HL-60/S4 (cell line): ENCODE measurements at regions not wholly inside any gene's neighbourhood (a gene's known extent, or its start where the extent isn't known, plus 50 kb on each side); places are given as distances from the start of the nearest gene placed in this dataset.

Experiments
- in situ Hi-C: fragments of 300-500 bp; cut with MboI; formaldehyde crosslinking; loops from 2 replicates; pipeline ENCODE4 v1.14.3; 2022; ENCODE audit warnings: low sequenced_read_pairs

- in situ Hi-C loops = no loop called here
These were observed 113.6 kb upstream of the NFE2L3 start for GRCh38 chr7:26038201-26038990.

- in situ Hi-C loops = no loop called here
These were observed 111.9 kb upstream of the NFE2L3 start for GRCh38 chr7:26040085-26040484.

GRCh38 chr7:26042237-26042636 lies 109.8 kb upstream of the NFE2L3 start:
- in situ Hi-C loops = no loop called here

GRCh38 chr7:26043801-26044200 lies 108.2 kb upstream of the NFE2L3 start:
- in situ Hi-C loops = no loop called here

GRCh38 chr7:26044320-26044719 lies 107.7 kb upstream of the NFE2L3 start:
- in situ Hi-C loops = no loop called here

- in situ Hi-C loops = no loop called here
These were observed 105.8 kb upstream of the NFE2L3 start for GRCh38 chr7:26046150-26046549.

- in situ Hi-C loops = no loop called here
These were observed 105.1 kb upstream of the NFE2L3 start for GRCh38 chr7:26046878-26047277.

- in situ Hi-C loops = no loop called here
These were observed 103.3 kb upstream of the NFE2L3 start for GRCh38 chr7:26048663-26049062.

- in situ Hi-C loops = no loop called here
These were observed 102.9 kb upstream of the NFE2L3 start for GRCh38 chr7:26049081-26049480.

- in situ Hi-C loops = loop anchor here (25.0 kb wide), 1 partner anchor 611 kb away; no protein-coding TSS in a partner anchor
These were observed 101.0 kb upstream of the NFE2L3 start for GRCh38 chr7:26051021-26051420.

GRCh38 chr7:26052706-26053105 lies 99.3 kb upstream of the NFE2L3 start:
- in situ Hi-C loops = loop anchor here (25.0 kb wide), 1 partner anchor 610 kb away; no protein-coding TSS in a partner anchor

- in situ Hi-C loops = loop anchor here (25.0 kb wide), 1 partner anchor 608 kb away; no protein-coding TSS in a partner anchor
These were observed 97.6 kb upstream of the NFE2L3 start for GRCh38 chr7:26054386-26054785.

- in situ Hi-C loops = loop anchor here (25.0 kb wide), 1 partner anchor 607 kb away; no protein-coding TSS in a partner anchor
These were observed 96.8 kb upstream of the NFE2L3 start for GRCh38 chr7:26055241-26055640.

GRCh38 chr7:26060733-26061677 lies 91.0 kb upstream of the NFE2L3 start:
- in situ Hi-C loops = loop anchor here (25.0 kb wide), 1 partner anchor 601 kb away; no protein-coding TSS in a partner anchor

GRCh38 chr7:26061678-26062603 lies 90.1 kb upstream of the NFE2L3 start:
- in situ Hi-C loops = loop anchor here (25.0 kb wide), 1 partner anchor 600 kb away; no protein-coding TSS in a partner anchor

- in situ Hi-C loops = loop anchor here (25.0 kb wide), 1 partner anchor 597 kb away; no protein-coding TSS in a partner anchor
These were observed 86.3 kb upstream of the NFE2L3 start for GRCh38 chr7:26065652-26066051.

GRCh38 chr7:26066736-26067135 lies 85.3 kb upstream of the NFE2L3 start:
- in situ Hi-C loops = loop anchor here (25.0 kb wide), 1 partner anchor 596 kb away; no protein-coding TSS in a partner anchor

GRCh38 chr7:26070290-26070689 lies 81.7 kb upstream of the NFE2L3 start:
- in situ Hi-C loops = loop anchor here (10.0 to 25.0 kb wide), 2 partner anchors 295 to 592 kb away; no protein-coding TSS in a partner anchor

GRCh38 chr7:26071622-26072456 lies 80.2 kb upstream of the NFE2L3 start:
- in situ Hi-C loops = loop anchor here (10.0 to 25.0 kb wide), 2 partner anchors 293 to 590 kb away; no protein-coding TSS in a partner anchor
